T-cell (primary cell): ENCODE measurements at regions not wholly inside any gene's neighbourhood (a gene's known extent, or its start where the extent isn't known, plus 50 kb on each side); places are given as distances from the start of the nearest gene placed in this dataset.
"Not testable (repeated sequence)": the region's sequence is repeated elsewhere in the genome, so short reads cannot be mapped to it uniquely, and the experiment has no call there.

Source experiments
- ATAC-seq, 4 experiments: fragments of 200-7000 bp in 3 of 4; fragments of 150-1000 bp in 1 of 4; cut with Tn5 transposase; replicated peaks in 1 of 4; 1 replicate in 3 of 4; 2 replicates in 1 of 4; pipeline ENCODE4 v1.10.0; 2021; ENCODE audit warnings: moderate library complexity in 3 of 4, mild to moderate bottlenecking in 2 of 4, moderate number of reproducible peaks in 1 of 4
- CTCF ChIA-PET, 2 donors: fragments of 300-600 bp; sonication (Branson Sonifier 250); formaldehyde crosslinking; loops; one replicate each; lab custom pipeline; 2022; ENCODE audit warnings: antibody characterized with exemption in 2 of 2; lab: Charles Lee
- POLR2A ChIA-PET, 2 donors: fragments of 300-600 bp; sonication (Branson Sonifier 250); formaldehyde crosslinking; loops; one replicate each; lab custom pipeline; 2022; ENCODE audit warnings: antibody characterized with exemption in 2 of 2; lab: Charles Lee
- DNase-seq, 35 experiments: peaks; one replicate each; pipeline versions ENCODE4 v3.0.0 to v3.0.0-alpha.2; 2013 to 2023
- H3K27ac ChIP-seq: one replicate; pipeline ENCODE4 v1.5.1; 2013; ENCODE audit warnings: low read length
- H3K27me3 ChIP-seq, 2 experiments: replicated peaks in 1 of 2; 1 replicate in 1 of 2; 2 replicates in 1 of 2; pipeline versions ENCODE4 v1.6.1 to v1.7.0; 2013; ENCODE audit warnings: low read length in 1 of 2, mixed read lengths in 1 of 2; ENCODE audit not compliant: control insufficient read depth in 2 of 2, insufficient read depth in 2 of 2; ENCODE audit errors: extremely low read depth in 1 of 2
- H3K36me3 ChIP-seq, 2 donors: 1 replicate in 1 of 2; 2 replicates in 1 of 2; pipeline versions ENCODE4 v1.6.1 to v1.7.0; 2013; ENCODE audit warnings: low read length in 1 of 2; ENCODE audit not compliant: control insufficient read depth in 2 of 2, insufficient read depth in 1 of 2; ENCODE audit errors: extremely low read depth in 1 of 2
- H3K4me1 ChIP-seq, 2 experiments: 1 replicate in 1 of 2; 2 replicates in 1 of 2; pipeline versions ENCODE4 v1.6.1 to v1.7.0; 2013; ENCODE audit warnings: low read length in 2 of 2, mixed read lengths in 1 of 2; ENCODE audit not compliant: insufficient read depth in 2 of 2, control insufficient read depth in 1 of 2; ENCODE audit errors: extremely low read depth in 1 of 2
- H3K4me3 ChIP-seq, 2 donors: 1 replicate in 1 of 2; 2 replicates in 1 of 2; pipeline versions ENCODE4 v1.5.1 to v1.7.0; 2013; ENCODE audit warnings: mild to moderate bottlenecking in 2 of 2, low read length in 1 of 2, moderate library complexity in 1 of 2; ENCODE audit not compliant: control insufficient read depth in 1 of 2; ENCODE audit errors: extremely low read depth in 1 of 2
- H3K9me3 ChIP-seq: 2 replicates; pipeline ENCODE4 v1.7.0; 2013
- H3K27ac Mint-ChIP-seq, 2 donors: one replicate each; pipeline ENCODE4 v1.8.0; 2020 to 2021; ENCODE audit warnings: mild to moderate bottlenecking in 2 of 2, mixed read lengths in 2 of 2
- H3K27me3 Mint-ChIP-seq, 2 donors: one replicate each; pipeline ENCODE4 v1.8.0; 2021 to 2022; ENCODE audit warnings: mixed read lengths in 2 of 2
- H3K36me3 Mint-ChIP-seq: one replicate; pipeline ENCODE4 v1.8.0; 2021; ENCODE audit warnings: mixed read lengths
- H3K4me1 Mint-ChIP-seq, 3 donors: one replicate each; pipeline ENCODE4 v1.8.0; 2020 to 2022; ENCODE audit warnings: mixed read lengths in 3 of 3, mild to moderate bottlenecking in 1 of 3
- H3K4me3 Mint-ChIP-seq, 3 donors: one replicate each; pipeline ENCODE4 v1.8.0; 2020 to 2022; ENCODE audit warnings: mild to moderate bottlenecking in 3 of 3, mixed read lengths in 3 of 3, moderate library complexity in 3 of 3
- H3K9me3 Mint-ChIP-seq, 3 donors: one replicate each; pipeline ENCODE4 v1.8.0; 2020 to 2022; ENCODE audit warnings: mixed read lengths in 3 of 3
- WGBS: methylation state at CpG from one replicate; pipeline ENCODE4 v1.1.5; 2013; ENCODE audit warnings: missing lambda C conversion rate; ENCODE audit not compliant: insufficient coverage; 5-methylcytosine and 5-hydroxymethylcytosine counted together

DNA sequence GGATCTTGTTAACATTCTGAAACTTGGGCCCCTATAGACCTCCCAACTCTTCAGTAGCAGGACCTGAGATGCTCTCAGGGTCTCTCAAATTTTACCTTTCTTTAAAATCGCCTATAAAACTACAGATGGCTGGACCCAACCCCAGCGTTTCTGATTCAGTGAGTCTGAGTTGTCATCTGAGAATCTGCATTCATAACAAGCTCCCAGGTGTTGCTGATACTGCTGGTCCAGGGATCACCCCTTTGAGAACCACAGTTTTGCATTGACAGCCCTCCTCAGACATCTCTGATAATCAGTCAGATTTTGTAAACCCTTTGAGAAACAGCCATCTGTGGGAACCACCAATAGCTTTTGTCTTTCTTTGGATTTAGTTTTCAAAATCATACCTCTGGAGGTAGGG lies 315.8 kb downstream of the CYRIA start:
- WGBS, result no CpG with 5 or more reads among the region's 2 CpGs
- ChIA-PET POLR2A (no interaction called here), CTCF (no interaction called here)
- ATAC-seq (no peak), DNase-seq (no peak)
- no peak overlapping the region for H3K4me3 Mint-ChIP-seq
- no peaks in the 10 kb centered on the region for H3K27me3 Mint-ChIP-seq
- Histone ChIP-seq H3K4me3 (no peak overlapping the region), H3K9me3 (no peaks in the 10 kb centered on the region), H3K27me3 (no peaks in the 10 kb centered on the region), H3K27ac (no peak overlapping the region), H3K4me1 (no peaks in the 10 kb centered on the region), H3K36me3 (no peaks in the 10 kb centered on the region)
- H3K4me1 Mint-ChIP-seq, result no peaks in the 10 kb centered on the region
- no peaks in the 10 kb centered on the region for H3K36me3 Mint-ChIP-seq
- peaks cover 6 to 13% (median 9%) of the 10 kb centered on the region in 3 donors for H3K9me3 Mint-ChIP-seq
- H3K27ac Mint-ChIP-seq, result no peak overlapping the region

DNA sequence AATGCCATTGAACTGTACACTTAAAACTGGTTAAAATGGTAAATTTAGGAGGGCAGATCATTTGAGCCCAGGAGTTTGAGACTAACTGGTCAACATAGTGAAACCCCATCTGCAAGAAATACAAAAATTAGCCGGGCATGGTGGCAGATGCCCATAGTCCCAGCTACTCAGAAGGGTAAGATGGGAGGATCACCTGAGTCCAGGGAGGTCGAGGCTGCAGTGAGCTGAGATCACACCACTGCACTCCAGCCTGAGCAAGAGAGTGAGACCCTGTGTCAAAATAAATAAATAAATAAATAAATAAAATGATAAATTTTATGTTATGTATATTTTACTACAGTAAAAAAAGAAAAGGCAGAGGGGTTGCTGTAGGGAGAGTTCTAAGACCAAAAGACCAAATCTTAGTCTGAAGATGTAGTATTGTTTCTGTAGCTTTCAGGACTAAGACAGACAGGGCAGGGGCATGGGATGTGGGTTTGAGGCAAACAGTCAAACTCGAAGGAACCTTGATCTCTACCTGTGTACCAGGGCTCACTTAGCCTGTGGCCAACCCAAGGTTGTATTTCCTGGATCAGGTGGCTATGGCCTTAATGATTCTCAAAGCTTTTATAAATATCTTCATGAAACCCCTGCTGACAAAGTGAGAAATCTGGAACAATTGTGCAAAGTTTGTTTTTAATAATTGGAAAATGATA lies 316.7 kb downstream of the CYRIA start:
- Histone ChIP-seq H3K4me3 (no peak overlapping the region), H3K4me1 (no peaks in the 10 kb centered on the region), H3K27ac (no peak overlapping the region), H3K9me3 (no peaks in the 10 kb centered on the region), H3K27me3 (no peaks in the 10 kb centered on the region), H3K36me3 (no peaks in the 10 kb centered on the region)
- Mint-ChIP-seq H3K36me3 (no peaks in the 10 kb centered on the region), H3K27me3 (no peaks in the 10 kb centered on the region), H3K27ac (no peak overlapping the region), H3K4me3 (no peak overlapping the region), H3K9me3 (peaks cover 6 to 13% (median 9%) of the 10 kb centered on the region in 3 donors), H3K4me1 (no peaks in the 10 kb centered on the region)
- ChIA-PET POLR2A (no interaction called here), CTCF (no interaction called here)
- no peak for DNase-seq
- no peak for ATAC-seq
- WGBS, result no CpG with 5 or more reads among the region's 3 CpGs

DNA sequence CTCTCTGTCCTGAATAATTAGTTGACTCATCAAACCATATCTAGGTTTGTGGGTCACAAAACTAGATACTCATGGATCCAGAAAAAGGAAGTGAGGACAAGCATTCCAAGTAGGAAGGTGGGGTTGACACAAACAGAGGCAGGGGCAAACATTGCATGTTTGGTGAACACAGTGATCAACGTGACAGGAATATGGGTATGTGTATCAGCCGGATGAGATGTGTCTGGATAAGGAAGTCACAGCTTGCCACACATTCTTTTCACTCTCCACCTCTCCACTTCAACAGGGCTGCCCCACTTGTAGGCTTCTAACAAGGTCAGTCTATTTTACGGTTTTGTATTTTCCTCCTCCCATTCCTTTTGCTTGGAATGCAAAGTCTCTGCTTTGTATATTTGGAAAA lies 319.0 kb downstream of the CYRIA start:
- no peaks in the 10 kb centered on the region for H3K27me3 ChIP-seq
- Mint-ChIP-seq H3K27ac (no peak overlapping the region), H3K4me3 (no peak overlapping the region), H3K36me3 (no peaks in the 10 kb centered on the region), H3K27me3 (peaks cover 0 to 7% of the 10 kb centered on the region in 2 donors), H3K4me1 (no peaks in the 10 kb centered on the region), H3K9me3 (peaks cover 3 to 12% (median 7%) of the 10 kb centered on the region in 3 donors)
- DNase-seq, result no peak
- H3K9me3 ChIP-seq, result no peaks in the 10 kb centered on the region
- no peak for ATAC-seq
- no peak overlapping the region for H3K27ac ChIP-seq
- POLR2A ChIA-PET, result no interaction called here
- CTCF ChIA-PET, result interaction anchor here in 1 of 2 donors (0.6 kb wide), 1 partner anchor 165 kb away, joined by 3 read pairs; no protein-coding TSS in a partner anchor
- no CpG with 5 or more reads among the region's 3 CpGs for WGBS
- H3K4me1 ChIP-seq, result no peaks in the 10 kb centered on the region
- H3K4me3 ChIP-seq, result no peak overlapping the region
- no peaks in the 10 kb centered on the region for H3K36me3 ChIP-seq

DNA sequence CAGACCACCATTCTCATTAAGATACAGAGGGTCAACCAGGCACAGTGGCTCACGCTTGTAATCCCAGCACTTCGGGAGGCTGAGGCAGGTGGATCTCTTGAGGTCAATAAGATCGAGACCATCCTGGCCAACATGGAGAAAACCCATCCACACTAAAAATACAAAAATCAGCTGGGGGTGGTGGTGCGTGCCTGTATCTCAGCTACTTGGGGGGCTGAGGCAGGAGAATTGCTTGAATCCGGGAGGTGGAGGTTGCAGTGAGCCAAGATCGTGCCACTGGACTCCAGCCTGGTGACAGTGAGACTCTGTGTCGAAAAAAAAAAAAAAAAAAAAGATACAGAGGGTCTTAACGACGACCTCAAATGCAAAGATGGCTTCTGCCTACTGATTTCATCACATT lies 320.4 kb downstream of the CYRIA start:
- CTCF ChIA-PET, result interaction anchor here in 1 of 2 donors (0.6 kb wide), 1 partner anchor 1688 kb away, joined by 5 read pairs; no protein-coding TSS in a partner anchor
- H3K27ac Mint-ChIP-seq, H3K4me3 Mint-ChIP-seq, H3K9me3 ChIP-seq, H3K4me3 ChIP-seq, H3K36me3 Mint-ChIP-seq, DNase-seq, H3K4me1 ChIP-seq, H3K36me3 ChIP-seq, POLR2A ChIA-PET, H3K27me3 ChIP-seq, H3K9me3 Mint-ChIP-seq, H3K4me1 Mint-ChIP-seq, H3K27ac ChIP-seq, ATAC-seq, H3K27me3 Mint-ChIP-seq: not testable (repeated sequence)
- WGBS, result 63% methylated on average over 3 of the region's 9 CpGs

DNA sequence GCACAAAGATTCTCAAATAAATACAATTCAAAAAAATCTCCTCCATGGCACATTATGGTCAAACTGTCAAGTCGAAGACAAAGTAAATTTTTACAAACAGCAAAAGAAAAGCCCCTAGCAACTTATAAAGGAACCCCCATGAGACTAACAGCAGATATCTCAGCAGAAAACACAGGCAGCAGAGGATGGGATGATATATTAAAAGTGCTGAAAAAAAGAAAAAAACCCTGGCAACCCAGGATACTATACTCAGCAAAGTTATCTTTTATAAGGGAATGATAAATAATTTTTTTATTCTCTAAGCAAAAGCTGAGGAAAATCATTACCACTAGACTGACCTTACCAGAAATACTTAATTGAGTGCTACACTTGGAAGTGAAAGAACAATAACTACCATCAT lies 326.4 kb downstream of the CYRIA start:
- ChIA-PET POLR2A (no interaction called here), CTCF (no interaction called here)
- peaks cover 0 to 5% of the 10 kb centered on the region in 2 experiments for H3K27me3 ChIP-seq
- H3K36me3 Mint-ChIP-seq, result no peaks in the 10 kb centered on the region
- H3K4me3 Mint-ChIP-seq, result no peak overlapping the region
- H3K27me3 Mint-ChIP-seq, result peaks cover 0 to 8% of the 10 kb centered on the region in 2 donors
- H3K27ac ChIP-seq, result no peak overlapping the region
- H3K36me3 ChIP-seq, result no peaks in the 10 kb centered on the region
- ATAC-seq, result no peak
- H3K4me1 Mint-ChIP-seq, result no peaks in the 10 kb centered on the region
- H3K9me3 ChIP-seq, result no peaks in the 10 kb centered on the region
- no peak overlapping the region for H3K4me3 ChIP-seq
- no CpG with 5 or more reads among the region's 1 CpG for WGBS
- H3K9me3 Mint-ChIP-seq, result peaks cover 19 to 24% (median 23%) of the 10 kb centered on the region in 3 donors
- H3K27ac Mint-ChIP-seq, result no peak overlapping the region
- DNase-seq, result no peak
- H3K4me1 ChIP-seq, result no peaks in the 10 kb centered on the region

DNA sequence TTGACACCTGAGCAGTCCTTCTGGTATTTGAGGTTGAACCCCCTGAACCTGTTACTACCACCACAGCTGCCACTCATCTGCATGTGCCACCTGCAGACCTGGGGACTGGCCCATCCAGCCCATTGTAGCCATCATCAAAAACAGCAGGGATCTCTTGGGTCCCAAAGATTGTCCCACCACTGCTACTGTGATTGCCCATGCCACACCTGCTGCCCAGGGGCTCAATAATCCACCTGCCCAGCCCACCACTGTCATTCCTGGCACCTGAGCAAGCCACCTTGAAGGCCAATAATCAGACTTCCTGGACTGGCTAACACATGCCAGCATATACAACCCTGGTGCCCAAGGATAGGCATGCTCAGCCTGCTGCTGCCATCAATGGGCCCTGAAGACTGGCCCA lies 327.6 kb downstream of the CYRIA start:
- Mint-ChIP-seq H3K9me3 (peaks cover 19 to 24% (median 23%) of the 10 kb centered on the region in 3 donors), H3K27me3 (peaks cover 0 to 8% of the 10 kb centered on the region in 2 donors), H3K4me3 (no peak overlapping the region), H3K4me1 (no peaks in the 10 kb centered on the region), H3K36me3 (no peaks in the 10 kb centered on the region), H3K27ac (no peak overlapping the region)
- Histone ChIP-seq H3K4me1 (no peaks in the 10 kb centered on the region), H3K36me3 (no peaks in the 10 kb centered on the region), H3K9me3 (no peaks in the 10 kb centered on the region), H3K27me3 (peaks cover 0 to 5% of the 10 kb centered on the region in 2 experiments), H3K27ac (no peak overlapping the region), H3K4me3 (no peak overlapping the region)
- DNase-seq, result no peak
- CTCF ChIA-PET, result no interaction called here
- ATAC-seq, result no peak
- POLR2A ChIA-PET, result no interaction called here
